NB4 (cell line): ENCODE measurements at regions not wholly inside any gene's neighbourhood (a gene's known extent, or its start where the extent isn't known, plus 50 kb on each side); places are given as distances from the start of the nearest gene placed in this dataset.

Source experiments
- MAX ChIP-seq: IDR thresholded peaks from 2 replicates; pipeline ENCODE4 v1.6.1; 2011; ENCODE audit warnings: low read depth, low read length
- MYC ChIP-seq: IDR thresholded peaks from 2 replicates; pipeline ENCODE4 v1.6.1; 2011; ENCODE audit warnings: low read depth, low read length
- POLR2A ChIP-seq: IDR thresholded peaks from 2 replicates; pipeline ENCODE4 v1.6.1; 2011; ENCODE audit warnings: mild to moderate bottlenecking; ENCODE audit not compliant: insufficient read length; ENCODE audit errors: extremely low read depth
- TF ChIP-seq, protein P1 (sequence below): IDR thresholded peaks from one replicate; pipeline ENCODE4 v1.5.1; 2012; ENCODE audit warnings: low read depth, low read length

DNA sequence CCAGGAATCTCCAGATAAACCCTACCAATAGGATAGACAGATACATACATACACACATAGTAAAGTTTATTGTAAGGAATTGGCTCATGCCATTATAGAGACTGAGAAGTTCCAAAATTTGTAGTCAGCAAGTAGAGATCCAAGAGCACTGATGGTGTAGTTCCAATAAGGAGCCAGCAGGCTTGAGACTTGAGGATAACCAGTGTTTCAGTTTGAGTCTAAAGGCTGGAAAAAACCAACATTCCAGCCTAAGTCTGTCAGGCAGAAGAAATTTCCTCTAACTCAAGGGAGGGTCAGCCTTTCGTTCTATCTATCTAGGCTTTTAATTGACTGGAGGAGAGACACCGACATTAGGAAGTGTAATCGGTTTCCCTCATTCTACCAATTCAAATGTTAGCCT, 110.2 kb upstream of the TSHZ3 start:
- TF ChIP-seq, protein P1, sequence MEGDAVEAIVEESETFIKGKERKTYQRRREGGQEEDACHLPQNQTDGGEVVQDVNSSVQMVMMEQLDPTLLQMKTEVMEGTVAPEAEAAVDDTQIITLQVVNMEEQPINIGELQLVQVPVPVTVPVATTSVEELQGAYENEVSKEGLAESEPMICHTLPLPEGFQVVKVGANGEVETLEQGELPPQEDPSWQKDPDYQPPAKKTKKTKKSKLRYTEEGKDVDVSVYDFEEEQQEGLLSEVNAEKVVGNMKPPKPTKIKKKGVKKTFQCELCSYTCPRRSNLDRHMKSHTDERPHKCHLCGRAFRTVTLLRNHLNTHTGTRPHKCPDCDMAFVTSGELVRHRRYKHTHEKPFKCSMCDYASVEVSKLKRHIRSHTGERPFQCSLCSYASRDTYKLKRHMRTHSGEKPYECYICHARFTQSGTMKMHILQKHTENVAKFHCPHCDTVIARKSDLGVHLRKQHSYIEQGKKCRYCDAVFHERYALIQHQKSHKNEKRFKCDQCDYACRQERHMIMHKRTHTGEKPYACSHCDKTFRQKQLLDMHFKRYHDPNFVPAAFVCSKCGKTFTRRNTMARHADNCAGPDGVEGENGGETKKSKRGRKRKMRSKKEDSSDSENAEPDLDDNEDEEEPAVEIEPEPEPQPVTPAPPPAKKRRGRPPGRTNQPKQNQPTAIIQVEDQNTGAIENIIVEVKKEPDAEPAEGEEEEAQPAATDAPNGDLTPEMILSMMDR = no peak
- TF ChIP-seq MAX (no peak), POLR2A (no peak), MYC (no peak)
